ENCODE measurements at regions not wholly inside any gene's neighbourhood (a gene's known extent, or its start where the extent isn't known, plus 50 kb on each side); places are given as distances from the start of the nearest gene placed in this dataset.
A peak's percentile ranks its signal among the peaks of the same experiment; 100 is the strongest.

DNA sequence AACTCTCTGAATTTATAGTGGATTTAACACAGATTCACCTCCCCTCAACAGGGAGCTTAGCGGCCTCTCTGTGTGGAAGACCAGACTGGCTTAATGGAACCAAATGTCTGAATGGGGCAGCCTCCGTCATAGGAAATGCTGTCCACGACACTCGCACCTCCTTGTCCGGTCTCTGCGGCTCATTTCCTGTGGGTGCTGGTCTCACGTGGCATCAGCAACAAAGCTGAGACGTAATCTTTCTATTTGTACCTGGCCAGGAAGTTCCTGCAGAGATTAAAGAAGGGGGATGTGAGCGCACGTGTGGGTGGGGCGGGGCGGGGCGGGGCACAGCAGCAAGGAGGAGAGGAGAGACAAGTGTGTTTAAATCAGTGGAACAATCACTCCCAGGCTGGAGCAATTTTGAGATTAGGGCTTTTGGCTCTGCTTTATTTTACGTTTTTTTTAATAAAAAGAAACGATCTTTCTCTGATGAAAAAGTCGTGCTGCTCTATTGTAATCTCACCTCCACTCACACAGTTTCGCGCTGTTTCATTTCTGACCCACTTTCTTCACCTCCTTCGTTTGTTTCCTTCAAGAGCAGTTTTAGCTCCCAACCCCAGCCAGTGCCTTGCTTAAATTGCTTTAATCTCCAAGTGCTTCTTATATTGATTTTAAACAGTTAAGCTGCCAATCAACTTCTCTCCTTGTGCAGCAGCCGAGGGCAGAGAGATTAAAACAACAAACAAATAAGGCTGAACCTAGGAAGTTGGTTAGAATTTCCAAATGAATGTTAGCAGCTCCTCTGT is 132.2 kb upstream of the ASTN2 start:
- no peak for ATAC-seq
- Mint-ChIP-seq H3K4me1 (peaks cover 49% of the 10 kb centered on the region), H3K27ac (peak overlapping the region; percentile 57; the same call in 1 of the 2 replicates), H3K4me3 (no peak overlapping the region), H3K9me3 (no peaks in the 10 kb centered on the region), H3K36me3 (ENCODE audit: low read depth) (no peaks in the 10 kb centered on the region), H3K27me3 (ENCODE audit: insufficient read depth, low read depth, poor library complexity) (peaks cover 2% of the 10 kb centered on the region)
- TF ChIP-seq ZNF331 (CRISPR knock-in tag; IDR thresholded peaks at IDR 0.05; ENCODE audit: low read depth) (no peak), ZNF114 (CRISPR knock-in tag; IDR thresholded peaks at IDR 0.05) (no peak), EZH2phosphoT487 (IDR thresholded peaks at IDR 0.05; ENCODE audit: unreplicated experiment) (no peak), STAT1 (IDR thresholded peaks at IDR 0.05; ENCODE audit: unreplicated experiment) (no peak), EZH2 (IDR thresholded peaks at IDR 0.05; ENCODE audit: low read depth, unreplicated experiment) (no peak), JUNB (IDR thresholded peaks at IDR 0.05; ENCODE audit: unreplicated experiment) (no peak), CREB1 (CRISPR knock-in tag; IDR thresholded peaks at IDR 0.05; ENCODE audit: low read depth) (no peak), NANOG (IDR thresholded peaks at IDR 0.05; ENCODE audit: borderline replicate concordance) (no peak), POLR2AphosphoS5 (IDR thresholded peaks at IDR 0.05; ENCODE audit: low read depth) (no peak)
- TF ChIP-seq, protein P1, sequence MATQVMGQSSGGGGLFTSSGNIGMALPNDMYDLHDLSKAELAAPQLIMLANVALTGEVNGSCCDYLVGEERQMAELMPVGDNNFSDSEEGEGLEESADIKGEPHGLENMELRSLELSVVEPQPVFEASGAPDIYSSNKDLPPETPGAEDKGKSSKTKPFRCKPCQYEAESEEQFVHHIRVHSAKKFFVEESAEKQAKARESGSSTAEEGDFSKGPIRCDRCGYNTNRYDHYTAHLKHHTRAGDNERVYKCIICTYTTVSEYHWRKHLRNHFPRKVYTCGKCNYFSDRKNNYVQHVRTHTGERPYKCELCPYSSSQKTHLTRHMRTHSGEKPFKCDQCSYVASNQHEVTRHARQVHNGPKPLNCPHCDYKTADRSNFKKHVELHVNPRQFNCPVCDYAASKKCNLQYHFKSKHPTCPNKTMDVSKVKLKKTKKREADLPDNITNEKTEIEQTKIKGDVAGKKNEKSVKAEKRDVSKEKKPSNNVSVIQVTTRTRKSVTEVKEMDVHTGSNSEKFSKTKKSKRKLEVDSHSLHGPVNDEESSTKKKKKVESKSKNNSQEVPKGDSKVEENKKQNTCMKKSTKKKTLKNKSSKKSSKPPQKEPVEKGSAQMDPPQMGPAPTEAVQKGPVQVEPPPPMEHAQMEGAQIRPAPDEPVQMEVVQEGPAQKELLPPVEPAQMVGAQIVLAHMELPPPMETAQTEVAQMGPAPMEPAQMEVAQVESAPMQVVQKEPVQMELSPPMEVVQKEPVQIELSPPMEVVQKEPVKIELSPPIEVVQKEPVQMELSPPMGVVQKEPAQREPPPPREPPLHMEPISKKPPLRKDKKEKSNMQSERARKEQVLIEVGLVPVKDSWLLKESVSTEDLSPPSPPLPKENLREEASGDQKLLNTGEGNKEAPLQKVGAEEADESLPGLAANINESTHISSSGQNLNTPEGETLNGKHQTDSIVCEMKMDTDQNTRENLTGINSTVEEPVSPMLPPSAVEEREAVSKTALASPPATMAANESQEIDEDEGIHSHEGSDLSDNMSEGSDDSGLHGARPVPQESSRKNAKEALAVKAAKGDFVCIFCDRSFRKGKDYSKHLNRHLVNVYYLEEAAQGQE (IDR thresholded peaks at IDR 0.05; ENCODE audit: unreplicated experiment): no peak
- TF ChIP-seq, protein P2, sequence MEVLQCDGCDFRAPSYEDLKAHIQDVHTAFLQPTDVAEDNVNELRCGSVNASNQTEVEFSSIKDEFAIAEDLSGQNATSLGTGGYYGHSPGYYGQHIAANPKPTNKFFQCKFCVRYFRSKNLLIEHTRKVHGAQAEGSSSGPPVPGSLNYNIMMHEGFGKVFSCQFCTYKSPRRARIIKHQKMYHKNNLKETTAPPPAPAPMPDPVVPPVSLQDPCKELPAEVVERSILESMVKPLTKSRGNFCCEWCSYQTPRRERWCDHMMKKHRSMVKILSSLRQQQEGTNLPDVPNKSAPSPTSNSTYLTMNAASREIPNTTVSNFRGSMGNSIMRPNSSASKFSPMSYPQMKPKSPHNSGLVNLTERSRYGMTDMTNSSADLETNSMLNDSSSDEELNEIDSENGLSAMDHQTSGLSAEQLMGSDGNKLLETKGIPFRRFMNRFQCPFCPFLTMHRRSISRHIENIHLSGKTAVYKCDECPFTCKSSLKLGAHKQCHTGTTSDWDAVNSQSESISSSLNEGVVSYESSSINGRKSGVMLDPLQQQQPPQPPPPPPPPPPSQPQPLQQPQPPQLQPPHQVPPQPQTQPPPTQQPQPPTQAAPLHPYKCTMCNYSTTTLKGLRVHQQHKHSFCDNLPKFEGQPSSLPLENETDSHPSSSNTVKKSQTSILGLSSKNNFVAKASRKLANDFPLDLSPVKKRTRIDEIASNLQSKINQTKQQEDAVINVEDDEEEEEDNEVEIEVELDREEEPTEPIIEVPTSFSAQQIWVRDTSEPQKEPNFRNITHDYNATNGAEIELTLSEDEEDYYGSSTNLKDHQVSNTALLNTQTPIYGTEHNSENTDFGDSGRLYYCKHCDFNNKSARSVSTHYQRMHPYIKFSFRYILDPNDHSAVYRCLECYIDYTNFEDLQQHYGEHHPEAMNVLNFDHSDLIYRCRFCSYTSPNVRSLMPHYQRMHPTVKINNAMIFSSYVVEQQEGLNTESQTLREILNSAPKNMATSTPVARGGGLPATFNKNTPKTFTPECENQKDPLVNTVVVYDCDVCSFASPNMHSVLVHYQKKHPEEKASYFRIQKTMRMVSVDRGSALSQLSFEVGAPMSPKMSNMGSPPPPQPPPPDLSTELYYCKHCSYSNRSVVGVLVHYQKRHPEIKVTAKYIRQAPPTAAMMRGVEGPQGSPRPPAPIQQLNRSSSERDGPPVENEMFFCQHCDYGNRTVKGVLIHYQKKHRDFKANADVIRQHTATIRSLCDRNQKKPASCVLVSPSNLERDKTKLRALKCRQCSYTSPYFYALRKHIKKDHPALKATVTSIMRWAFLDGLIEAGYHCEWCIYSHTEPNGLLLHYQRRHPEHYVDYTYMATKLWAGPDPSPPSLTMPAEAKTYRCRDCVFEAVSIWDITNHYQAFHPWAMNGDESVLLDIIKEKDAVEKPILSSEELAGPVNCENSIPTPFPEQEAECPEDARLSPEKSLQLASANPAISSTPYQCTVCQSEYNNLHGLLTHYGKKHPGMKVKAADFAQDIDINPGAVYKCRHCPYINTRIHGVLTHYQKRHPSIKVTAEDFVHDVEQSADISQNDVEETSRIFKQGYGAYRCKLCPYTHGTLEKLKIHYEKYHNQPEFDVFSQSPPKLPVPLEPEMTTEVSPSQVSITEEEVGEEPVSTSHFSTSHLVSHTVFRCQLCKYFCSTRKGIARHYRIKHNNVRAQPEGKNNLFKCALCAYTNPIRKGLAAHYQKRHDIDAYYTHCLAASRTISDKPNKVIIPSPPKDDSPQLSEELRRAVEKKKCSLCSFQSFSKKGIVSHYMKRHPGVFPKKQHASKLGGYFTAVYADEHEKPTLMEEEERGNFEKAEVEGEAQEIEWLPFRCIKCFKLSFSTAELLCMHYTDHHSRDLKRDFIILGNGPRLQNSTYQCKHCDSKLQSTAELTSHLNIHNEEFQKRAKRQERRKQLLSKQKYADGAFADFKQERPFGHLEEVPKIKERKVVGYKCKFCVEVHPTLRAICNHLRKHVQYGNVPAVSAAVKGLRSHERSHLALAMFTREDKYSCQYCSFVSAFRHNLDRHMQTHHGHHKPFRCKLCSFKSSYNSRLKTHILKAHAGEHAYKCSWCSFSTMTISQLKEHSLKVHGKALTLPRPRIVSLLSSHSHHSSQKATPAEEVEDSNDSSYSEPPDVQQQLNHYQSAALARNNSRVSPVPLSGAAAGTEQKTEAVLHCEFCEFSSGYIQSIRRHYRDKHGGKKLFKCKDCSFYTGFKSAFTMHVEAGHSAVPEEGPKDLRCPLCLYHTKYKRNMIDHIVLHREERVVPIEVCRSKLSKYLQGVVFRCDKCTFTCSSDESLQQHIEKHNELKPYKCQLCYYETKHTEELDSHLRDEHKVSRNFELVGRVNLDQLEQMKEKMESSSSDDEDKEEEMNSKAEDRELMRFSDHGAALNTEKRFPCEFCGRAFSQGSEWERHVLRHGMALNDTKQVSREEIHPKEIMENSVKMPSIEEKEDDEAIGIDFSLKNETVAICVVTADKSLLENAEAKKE (CRISPR knock-in tag; IDR thresholded peaks at IDR 0.05): no peak
- TF ChIP-seq, protein P3, sequence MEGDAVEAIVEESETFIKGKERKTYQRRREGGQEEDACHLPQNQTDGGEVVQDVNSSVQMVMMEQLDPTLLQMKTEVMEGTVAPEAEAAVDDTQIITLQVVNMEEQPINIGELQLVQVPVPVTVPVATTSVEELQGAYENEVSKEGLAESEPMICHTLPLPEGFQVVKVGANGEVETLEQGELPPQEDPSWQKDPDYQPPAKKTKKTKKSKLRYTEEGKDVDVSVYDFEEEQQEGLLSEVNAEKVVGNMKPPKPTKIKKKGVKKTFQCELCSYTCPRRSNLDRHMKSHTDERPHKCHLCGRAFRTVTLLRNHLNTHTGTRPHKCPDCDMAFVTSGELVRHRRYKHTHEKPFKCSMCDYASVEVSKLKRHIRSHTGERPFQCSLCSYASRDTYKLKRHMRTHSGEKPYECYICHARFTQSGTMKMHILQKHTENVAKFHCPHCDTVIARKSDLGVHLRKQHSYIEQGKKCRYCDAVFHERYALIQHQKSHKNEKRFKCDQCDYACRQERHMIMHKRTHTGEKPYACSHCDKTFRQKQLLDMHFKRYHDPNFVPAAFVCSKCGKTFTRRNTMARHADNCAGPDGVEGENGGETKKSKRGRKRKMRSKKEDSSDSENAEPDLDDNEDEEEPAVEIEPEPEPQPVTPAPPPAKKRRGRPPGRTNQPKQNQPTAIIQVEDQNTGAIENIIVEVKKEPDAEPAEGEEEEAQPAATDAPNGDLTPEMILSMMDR (conservative IDR thresholded peaks at IDR 0.05; ENCODE audit: low read depth in 2 of 2): no peak
- TF ChIP-seq, protein P4, sequence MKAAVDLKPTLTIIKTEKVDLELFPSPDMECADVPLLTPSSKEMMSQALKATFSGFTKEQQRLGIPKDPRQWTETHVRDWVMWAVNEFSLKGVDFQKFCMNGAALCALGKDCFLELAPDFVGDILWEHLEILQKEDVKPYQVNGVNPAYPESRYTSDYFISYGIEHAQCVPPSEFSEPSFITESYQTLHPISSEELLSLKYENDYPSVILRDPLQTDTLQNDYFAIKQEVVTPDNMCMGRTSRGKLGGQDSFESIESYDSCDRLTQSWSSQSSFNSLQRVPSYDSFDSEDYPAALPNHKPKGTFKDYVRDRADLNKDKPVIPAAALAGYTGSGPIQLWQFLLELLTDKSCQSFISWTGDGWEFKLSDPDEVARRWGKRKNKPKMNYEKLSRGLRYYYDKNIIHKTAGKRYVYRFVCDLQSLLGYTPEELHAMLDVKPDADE (IDR thresholded peaks at IDR 0.05): no peak
- 0 out of 2 replicates have a peak overlapping the region, but pooled peaks have one; percentile 9 for H3K4me3 ChIP-seq
- H3K36me3 ChIP-seq (ENCODE audit: insufficient read depth): no peaks in the 10 kb centered on the region
- H3K27ac ChIP-seq (ENCODE audit: low read depth): no peak overlapping the region
- DNase-seq (ENCODE audit: low spot score): peak; percentile 17
- H3K79me2 ChIP-seq (replicated peaks; ENCODE audit: insufficient read depth): no peaks in the 10 kb centered on the region
- no peaks in the 10 kb centered on the region for H3K27me3 ChIP-seq (ENCODE audit: insufficient read depth)
- H4K20me1 ChIP-seq (replicated peaks; ENCODE audit: insufficient read depth): no peaks in the 10 kb centered on the region
- no peaks in the 10 kb centered on the region for H3K9me2 ChIP-seq (ENCODE audit: insufficient read depth)
- H3K4me1 ChIP-seq (ENCODE audit: insufficient read depth): peaks cover 36% of the 10 kb centered on the region
- H3K4me2 ChIP-seq: peak overlapping the region; percentile 68; the same call in 1 of the 2 replicates
- no peaks in the 10 kb centered on the region for H3F3A ChIP-seq (replicated peaks; ENCODE audit: low read depth)
- H2AFZ ChIP-seq: peak overlapping the region; percentile 77; the same call in 1 of the 2 replicates
